CD14-positive monocyte (primary cell): ENCODE measurements at regions not wholly inside any gene's neighbourhood (a gene's known extent, or its start where the extent isn't known, plus 50 kb on each side); places are given as distances from the start of the nearest gene placed in this dataset.

Experiments
- DNase-seq, 3 donors: peaks; one replicate each; pipeline ENCODE4 v3.0.0-alpha.2; 2011 to 2022
- H2AFZ ChIP-seq: 2 replicates; pipeline ENCODE4 v1.6.0; 2012; ENCODE audit warnings: mild to moderate bottlenecking, low read depth, low read length, inconsistent platforms; ENCODE audit not compliant: insufficient read depth, poor library complexity, severe bottlenecking
- H3K27ac ChIP-seq, 2 donors: 1 replicate in 1 of 2; 2 replicates in 1 of 2; pipeline ENCODE4 v1.5.1; 2012 to 2013; ENCODE audit warnings: low read length in 2 of 2, control low read depth in 1 of 2, inconsistent platforms in 1 of 2, low read depth in 1 of 2, mild to moderate bottlenecking in 1 of 2
- H3K27me3 ChIP-seq, 2 donors: one replicate each; pipeline versions ENCODE4 v1.6.0 to v1.6.1; 2011 to 2013; ENCODE audit warnings: low read length in 2 of 2; ENCODE audit not compliant: control insufficient read depth in 2 of 2, insufficient read depth in 2 of 2
- H3K36me3 ChIP-seq, 2 donors: replicated peaks in 1 of 2; 1 replicate in 1 of 2; 2 replicates in 1 of 2; pipeline versions ENCODE4 v1.5.1 to v1.6.1; 2012 to 2013; ENCODE audit warnings: low read length in 2 of 2, control low read depth in 1 of 2, inconsistent platforms in 1 of 2, mild to moderate bottlenecking in 1 of 2; ENCODE audit not compliant: insufficient read depth in 2 of 2, control insufficient read depth in 1 of 2
- H3K4me1 ChIP-seq, 2 donors: 1 replicate in 1 of 2; 2 replicates in 1 of 2; pipeline versions ENCODE4 v1.5.1 to v1.6.1; 2012 to 2013; ENCODE audit warnings: low read length in 2 of 2, control low read depth in 1 of 2, inconsistent platforms in 1 of 2, mild to moderate bottlenecking in 1 of 2, moderate library complexity in 1 of 2; ENCODE audit not compliant: insufficient read depth in 2 of 2, control insufficient read depth in 1 of 2
- H3K4me2 ChIP-seq: replicated peaks from 2 replicates; pipeline ENCODE3; 2012; ENCODE audit warnings: low read length, moderate library complexity, mild to moderate bottlenecking; ENCODE audit not compliant: poor library complexity, severe bottlenecking; ENCODE audit errors: extremely low read depth
- H3K4me3 ChIP-seq, 3 experiments: fragments of 200-600 bp in 1 of 3; sonication (generic) in 1 of 3; replicated peaks in 1 of 3; 1 replicate in 2 of 3; 2 replicates in 1 of 3; pipeline ENCODE4 v1.5.1; 2011 to 2013; ENCODE audit warnings: low read length in 3 of 3, mild to moderate bottlenecking in 3 of 3, control low read depth in 2 of 3, low read depth in 2 of 3, inconsistent platforms in 1 of 3, moderate library complexity in 1 of 3
- H3K79me2 ChIP-seq: 2 replicates; pipeline ENCODE4 v1.6.0; 2012; ENCODE audit warnings: mild to moderate bottlenecking, control low read depth, inconsistent platforms, low read length, moderate library complexity; ENCODE audit not compliant: insufficient read depth
- H3K9ac ChIP-seq: 2 replicates; pipeline ENCODE4 v1.6.0; 2017; ENCODE audit warnings: low read length, mild to moderate bottlenecking; ENCODE audit not compliant: insufficient read depth, poor library complexity, severe bottlenecking
- H3K9me3 ChIP-seq, 2 donors: replicated peaks in 1 of 2; 1 replicate in 1 of 2; 2 replicates in 1 of 2; pipeline versions ENCODE4 v1.5.1 to v1.6.1; 2012 to 2013; ENCODE audit warnings: low read length in 2 of 2, control low read depth in 1 of 2; ENCODE audit not compliant: control insufficient read depth in 1 of 2, insufficient read depth in 1 of 2
- H4K20me1 ChIP-seq: 2 replicates; pipeline ENCODE4 v1.6.0; 2012; ENCODE audit warnings: mild to moderate bottlenecking, low read length, control low read depth, moderate library complexity; ENCODE audit not compliant: insufficient read depth
- H3K27ac Mint-ChIP-seq, 7 donors: one replicate each; pipeline ENCODE4 v1.8.0; 2020; ENCODE audit warnings: mild to moderate bottlenecking in 7 of 7, mixed read lengths in 7 of 7, moderate library complexity in 6 of 7, inconsistent platforms in 2 of 7
- H3K27me3 Mint-ChIP-seq, 3 donors: one replicate each; pipeline ENCODE4 v1.8.0; 2021 to 2022; ENCODE audit warnings: low read depth in 3 of 3, mild to moderate bottlenecking in 3 of 3, mixed read lengths in 3 of 3, moderate library complexity in 3 of 3, inconsistent platforms in 1 of 3
- H3K36me3 Mint-ChIP-seq, 2 donors: one replicate each; pipeline ENCODE4 v1.8.0; 2020; ENCODE audit warnings: mixed read lengths in 2 of 2, inconsistent platforms in 1 of 2, mild to moderate bottlenecking in 1 of 2
- H3K4me1 Mint-ChIP-seq: one replicate; pipeline ENCODE4 v1.8.0; 2020; ENCODE audit warnings: mild to moderate bottlenecking, mixed read lengths
- H3K4me3 Mint-ChIP-seq, 2 donors: one replicate each; pipeline ENCODE4 v1.8.0; 2020; ENCODE audit warnings: mild to moderate bottlenecking in 2 of 2, mixed read lengths in 2 of 2, moderate library complexity in 1 of 2
- H3K9me3 Mint-ChIP-seq, 7 donors: one replicate each; pipeline ENCODE4 v1.8.0; 2020 to 2022; ENCODE audit warnings: mixed read lengths in 7 of 7, mild to moderate bottlenecking in 6 of 7, moderate library complexity in 6 of 7, inconsistent platforms in 2 of 7
- WGBS: methylation state at CpG from one replicate; pipeline ENCODE4 v1.1.5; 2013; ENCODE audit warnings: missing lambda C conversion rate; ENCODE audit not compliant: insufficient coverage; 5-methylcytosine and 5-hydroxymethylcytosine counted together
- intact Hi-C, 2 donors: fragments of 100-400 bp; cut with micrococcal nuclease; formaldehyde crosslinking; loops; one replicate each; pipeline versions ENCODE4 v1.15.0 to v1.15.1; 2023
- TF ChIP-seq, protein P1 (sequence below): fragments of 200-600 bp; IDR thresholded peaks from one replicate; pipeline ENCODE4 v1.8.0; 2022; ENCODE audit warnings: antibody characterized with exemption, mild to moderate bottlenecking

DNA sequence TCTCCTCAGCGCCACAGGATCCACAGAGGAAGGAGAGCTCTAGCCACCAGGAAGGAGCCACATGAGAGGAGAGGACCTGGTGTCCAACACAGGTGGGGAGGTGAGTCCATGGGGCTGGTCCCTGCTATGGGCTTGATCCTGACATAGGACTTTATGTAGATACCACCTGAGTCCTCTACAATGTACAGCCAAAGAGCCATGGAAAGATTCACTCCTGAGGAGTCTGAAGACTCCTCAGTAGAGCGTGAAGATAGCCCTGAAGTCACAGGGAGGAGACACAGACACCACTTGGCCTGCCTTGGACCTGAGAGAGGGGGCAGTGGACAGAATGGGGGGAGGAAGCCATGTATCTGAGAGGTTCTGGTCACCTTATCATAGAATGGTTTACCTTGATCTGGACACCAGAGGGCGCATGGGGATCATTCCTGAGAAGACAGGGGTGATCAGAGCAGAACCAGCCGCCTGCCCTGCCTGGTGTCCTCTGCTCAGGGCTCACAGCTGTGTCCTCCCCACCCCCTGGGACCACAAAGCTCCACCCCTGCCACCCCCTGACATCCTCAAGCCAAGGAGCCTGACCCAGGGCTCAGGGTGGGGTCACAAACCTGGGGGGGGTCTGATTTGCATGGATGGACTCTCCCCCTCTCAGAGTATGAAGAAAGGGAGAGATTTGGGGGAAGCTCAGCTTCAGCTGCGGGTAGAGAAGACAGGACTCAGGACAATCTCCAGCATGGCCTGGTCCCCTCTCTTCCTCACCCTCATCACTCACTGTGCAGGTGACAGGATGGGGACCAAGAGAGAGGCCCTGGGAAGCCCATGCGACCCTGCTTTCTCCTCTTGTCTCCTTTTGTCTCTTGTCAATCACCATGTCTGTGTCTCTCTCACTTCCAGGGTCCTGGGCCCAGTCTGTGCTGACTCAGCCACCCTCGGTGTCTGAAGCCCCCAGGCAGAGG is 77.0 kb downstream of the ZNF280B start:
- H4K20me1 ChIP-seq = no peaks in the 10 kb centered on the region
- no peak overlapping the region for H3K27ac Mint-ChIP-seq
- peak; percentile 19 to 42 (median 26) for DNase-seq
- TF ChIP-seq, protein P1, sequence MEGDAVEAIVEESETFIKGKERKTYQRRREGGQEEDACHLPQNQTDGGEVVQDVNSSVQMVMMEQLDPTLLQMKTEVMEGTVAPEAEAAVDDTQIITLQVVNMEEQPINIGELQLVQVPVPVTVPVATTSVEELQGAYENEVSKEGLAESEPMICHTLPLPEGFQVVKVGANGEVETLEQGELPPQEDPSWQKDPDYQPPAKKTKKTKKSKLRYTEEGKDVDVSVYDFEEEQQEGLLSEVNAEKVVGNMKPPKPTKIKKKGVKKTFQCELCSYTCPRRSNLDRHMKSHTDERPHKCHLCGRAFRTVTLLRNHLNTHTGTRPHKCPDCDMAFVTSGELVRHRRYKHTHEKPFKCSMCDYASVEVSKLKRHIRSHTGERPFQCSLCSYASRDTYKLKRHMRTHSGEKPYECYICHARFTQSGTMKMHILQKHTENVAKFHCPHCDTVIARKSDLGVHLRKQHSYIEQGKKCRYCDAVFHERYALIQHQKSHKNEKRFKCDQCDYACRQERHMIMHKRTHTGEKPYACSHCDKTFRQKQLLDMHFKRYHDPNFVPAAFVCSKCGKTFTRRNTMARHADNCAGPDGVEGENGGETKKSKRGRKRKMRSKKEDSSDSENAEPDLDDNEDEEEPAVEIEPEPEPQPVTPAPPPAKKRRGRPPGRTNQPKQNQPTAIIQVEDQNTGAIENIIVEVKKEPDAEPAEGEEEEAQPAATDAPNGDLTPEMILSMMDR = peak; percentile 81
- no peaks in the 10 kb centered on the region for H3K36me3 ChIP-seq
- WGBS = 48% methylated on average over 2 of the region's 7 CpGs
- no peaks in the 10 kb centered on the region for H3K27me3 ChIP-seq
- no peak overlapping the region for H3K4me3 ChIP-seq
- H3K27ac ChIP-seq = no peak overlapping the region
- intact Hi-C loops = no loop called here
- no peaks in the 10 kb centered on the region for H3K79me2 ChIP-seq
- no peaks in the 10 kb centered on the region for H3K4me1 Mint-ChIP-seq
- no peak overlapping the region for H3K4me2 ChIP-seq
- no peaks in the 10 kb centered on the region for H3K4me1 ChIP-seq
- peaks cover 2 to 12% (median 6%) of the 10 kb centered on the region in 7 donors for H3K9me3 Mint-ChIP-seq
- no peak overlapping the region for H3K9ac ChIP-seq
- H2AFZ ChIP-seq = no peak overlapping the region
- no peak overlapping the region for H3K4me3 Mint-ChIP-seq
- H3K36me3 Mint-ChIP-seq = no peaks in the 10 kb centered on the region
- H3K27me3 Mint-ChIP-seq = peaks cover 3 to 9% (median 4%) of the 10 kb centered on the region in 3 donors
- H3K9me3 ChIP-seq = peaks cover 0 to 2% of the 10 kb centered on the region in 2 donors

DNA sequence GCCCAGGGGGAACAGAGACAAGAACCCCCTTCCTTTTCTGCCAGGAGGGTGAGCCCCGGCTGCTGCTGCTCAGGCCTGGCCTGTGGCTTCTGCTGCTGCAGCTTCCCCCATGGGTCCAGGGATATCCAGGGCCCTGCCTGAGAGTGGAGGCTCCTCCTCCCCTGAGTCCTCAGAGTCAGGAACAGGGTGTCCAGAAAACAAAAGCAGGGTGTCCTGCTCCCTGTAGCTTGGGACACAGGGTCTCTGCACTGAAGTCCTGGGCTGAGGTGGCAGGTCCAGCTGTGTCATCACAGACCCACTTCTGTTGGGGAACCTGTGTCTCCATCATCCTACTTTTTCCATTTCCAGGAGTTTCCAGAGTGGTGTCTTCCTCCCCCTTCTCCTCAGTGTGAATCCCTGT is 76.1 kb downstream of the ZNF280B start:
- Mint-ChIP-seq H3K27me3 (peaks cover 3 to 9% (median 4%) of the 10 kb centered on the region in 3 donors), H3K4me3 (no peak overlapping the region), H3K36me3 (no peaks in the 10 kb centered on the region), H3K27ac (no peak overlapping the region), H3K9me3 (peaks cover 2 to 12% (median 6%) of the 10 kb centered on the region in 7 donors), H3K4me1 (no peaks in the 10 kb centered on the region)
- intact Hi-C loops = no loop called here
- H4K20me1 ChIP-seq = no peaks in the 10 kb centered on the region
- TF ChIP-seq, protein P1 = no peak
- peaks cover 0 to 2% of the 10 kb centered on the region in 2 donors for H3K9me3 ChIP-seq
- H3K27ac ChIP-seq = no peak overlapping the region
- no peaks in the 10 kb centered on the region for H3K4me1 ChIP-seq
- H3K27me3 ChIP-seq = no peaks in the 10 kb centered on the region
- no peak overlapping the region for H3K4me3 ChIP-seq
- no peaks in the 10 kb centered on the region for H3K36me3 ChIP-seq
- DNase-seq = no peak
- WGBS = 50% methylated on average over 1 of the region's 1 CpG
- H3K79me2 ChIP-seq = no peaks in the 10 kb centered on the region
- H3K4me2 ChIP-seq = no peak overlapping the region
- H3K9ac ChIP-seq = no peak overlapping the region
- H2AFZ ChIP-seq = no peak overlapping the region
